Transverse colon (tissue), 3 donors: ENCODE measurements at regions not wholly inside any gene's neighbourhood (a gene's known extent, or its start where the extent isn't known, plus 50 kb on each side); places are given as distances from the start of the nearest gene placed in this dataset.

ENCODE experiments used
- CTCF ChIP-seq, 5 experiments: fragments of 200-600 bp in 3 of 5; fragments of 450-650 bp in 2 of 5; sonication (generic) in 3 of 5; IDR thresholded peaks; 1 replicate in 2 of 5; 2 replicates in 3 of 5; pipeline ENCODE4 v1.5.1; 2016 to 2017; ENCODE audit warnings: antibody characterized with exemption in 5 of 5, inconsistent platforms in 3 of 5, mild to moderate bottlenecking in 2 of 5, moderate library complexity in 1 of 5
- EP300 ChIP-seq: sonication (generic); formaldehyde crosslinking; IDR thresholded peaks from one replicate; pipeline ENCODE4 v1.6.1; 2017; ENCODE audit warnings: antibody characterized with exemption, low read depth
- POLR2A ChIP-seq: fragments of 450-650 bp; IDR thresholded peaks from one replicate; pipeline ENCODE4 v1.6.1; 2016; ENCODE audit warnings: antibody characterized with exemption, mild to moderate bottlenecking, moderate library complexity

DNA sequence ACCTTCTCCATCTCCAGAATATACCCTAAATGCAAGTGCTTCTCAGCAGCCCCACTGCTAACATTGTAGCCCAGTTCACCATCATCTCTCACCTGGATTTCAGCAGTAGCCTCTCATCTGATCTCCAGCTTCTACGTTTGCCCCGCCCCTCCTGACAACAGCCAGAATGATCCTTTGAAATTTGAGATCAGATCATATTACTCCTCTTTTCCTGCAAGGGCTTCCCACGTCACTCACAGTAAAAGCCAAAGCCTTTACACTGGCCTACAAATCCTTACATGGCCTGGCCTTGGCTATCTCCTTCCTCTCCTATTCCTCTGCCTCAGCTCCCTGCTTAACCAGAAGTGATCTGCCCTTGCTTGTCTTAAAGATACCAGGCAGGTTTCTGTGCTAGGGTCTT is 94.3 kb upstream of the NBEA start:
- TF ChIP-seq CTCF (IDR thresholded peaks at IDR 0.05) (no peak), POLR2A (no peak), EP300 (no peak)
